ENCODE measurements at regions not wholly inside any gene's neighbourhood (a gene's known extent, or its start where the extent isn't known, plus 50 kb on each side); places are given as distances from the start of the nearest gene placed in this dataset.

DNA sequence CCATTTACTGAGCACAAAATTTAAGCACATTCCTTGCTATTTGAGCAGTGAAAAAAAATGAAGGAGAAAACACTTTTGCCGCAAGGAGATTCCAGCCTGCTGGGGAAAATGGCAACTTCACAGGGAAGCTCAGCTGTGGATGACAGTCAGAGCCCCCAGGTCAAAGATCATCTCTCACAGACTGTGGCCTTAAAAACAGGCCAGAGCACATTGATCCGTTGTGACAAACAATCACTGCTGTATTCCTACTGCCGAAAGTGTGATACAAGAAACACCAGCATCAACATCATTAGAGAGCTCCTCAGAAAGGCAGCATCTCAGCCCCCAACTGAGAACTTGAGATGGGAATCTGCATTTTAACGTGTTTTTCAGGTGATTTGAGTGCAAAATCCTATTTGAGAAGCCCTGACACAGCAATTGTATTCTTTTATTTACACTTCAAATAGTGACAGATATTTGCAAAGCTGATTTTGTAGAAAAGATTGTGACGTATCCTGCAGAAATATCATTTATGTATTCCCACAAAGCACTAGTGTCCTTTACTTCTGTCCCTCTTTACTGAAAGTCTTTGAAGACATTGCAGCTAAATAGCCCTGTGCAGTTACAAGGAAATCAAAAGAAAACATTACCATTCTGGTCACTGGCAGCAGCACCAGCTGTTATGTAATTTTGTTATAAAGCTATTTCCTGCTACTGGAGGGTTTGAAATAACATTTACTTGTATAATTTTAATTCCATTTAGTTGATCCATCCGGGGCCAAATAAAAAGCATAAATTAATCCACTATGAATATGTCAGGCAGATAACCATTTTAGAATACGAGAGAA is 652.0 kb downstream of the LIG4 start:
- H3K4me3 ChIP-seq (ENCODE audit: low read depth, low read length) = no peak overlapping the region
- no peaks in the 10 kb centered on the region for H3K4me1 ChIP-seq (ENCODE audit: control insufficient read depth, insufficient read depth, low read length)
- H3K27ac ChIP-seq (ENCODE audit: extremely low read depth, low read depth, low read length) = no peak overlapping the region
- H3K36me3 ChIP-seq (ENCODE audit: control insufficient read depth in 2 of 2, insufficient read depth in 1 of 2, low read length in 2 of 2) = no peaks in the 10 kb centered on the region
- POLR2A ChIA-PET = no interaction called here
- CTCF ChIA-PET = interaction anchor here (0.5 kb wide), 1 partner anchor 76 kb away, joined by 3 read pairs; no protein-coding TSS in a partner anchor
- TF ChIP-seq, protein P1, sequence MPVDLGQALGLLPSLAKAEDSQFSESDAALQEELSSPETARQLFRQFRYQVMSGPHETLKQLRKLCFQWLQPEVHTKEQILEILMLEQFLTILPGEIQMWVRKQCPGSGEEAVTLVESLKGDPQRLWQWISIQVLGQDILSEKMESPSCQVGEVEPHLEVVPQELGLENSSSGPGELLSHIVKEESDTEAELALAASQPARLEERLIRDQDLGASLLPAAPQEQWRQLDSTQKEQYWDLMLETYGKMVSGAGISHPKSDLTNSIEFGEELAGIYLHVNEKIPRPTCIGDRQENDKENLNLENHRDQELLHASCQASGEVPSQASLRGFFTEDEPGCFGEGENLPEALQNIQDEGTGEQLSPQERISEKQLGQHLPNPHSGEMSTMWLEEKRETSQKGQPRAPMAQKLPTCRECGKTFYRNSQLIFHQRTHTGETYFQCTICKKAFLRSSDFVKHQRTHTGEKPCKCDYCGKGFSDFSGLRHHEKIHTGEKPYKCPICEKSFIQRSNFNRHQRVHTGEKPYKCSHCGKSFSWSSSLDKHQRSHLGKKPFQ (tag by site-specific recombination; IDR thresholded peaks at IDR 0.05) = no peak
- no peak for TF ChIP-seq TCF7L2 (IDR thresholded peaks at IDR 0.05; ENCODE audit: borderline replicate concordance, low read depth, low read length)
- TF ChIP-seq ZNF423 (tag by site-specific recombination; IDR thresholded peaks at IDR 0.05) = no peak
- no peak for TF ChIP-seq ZNF544 (tag by site-specific recombination; IDR thresholded peaks at IDR 0.05)
- TF ChIP-seq, protein P2, sequence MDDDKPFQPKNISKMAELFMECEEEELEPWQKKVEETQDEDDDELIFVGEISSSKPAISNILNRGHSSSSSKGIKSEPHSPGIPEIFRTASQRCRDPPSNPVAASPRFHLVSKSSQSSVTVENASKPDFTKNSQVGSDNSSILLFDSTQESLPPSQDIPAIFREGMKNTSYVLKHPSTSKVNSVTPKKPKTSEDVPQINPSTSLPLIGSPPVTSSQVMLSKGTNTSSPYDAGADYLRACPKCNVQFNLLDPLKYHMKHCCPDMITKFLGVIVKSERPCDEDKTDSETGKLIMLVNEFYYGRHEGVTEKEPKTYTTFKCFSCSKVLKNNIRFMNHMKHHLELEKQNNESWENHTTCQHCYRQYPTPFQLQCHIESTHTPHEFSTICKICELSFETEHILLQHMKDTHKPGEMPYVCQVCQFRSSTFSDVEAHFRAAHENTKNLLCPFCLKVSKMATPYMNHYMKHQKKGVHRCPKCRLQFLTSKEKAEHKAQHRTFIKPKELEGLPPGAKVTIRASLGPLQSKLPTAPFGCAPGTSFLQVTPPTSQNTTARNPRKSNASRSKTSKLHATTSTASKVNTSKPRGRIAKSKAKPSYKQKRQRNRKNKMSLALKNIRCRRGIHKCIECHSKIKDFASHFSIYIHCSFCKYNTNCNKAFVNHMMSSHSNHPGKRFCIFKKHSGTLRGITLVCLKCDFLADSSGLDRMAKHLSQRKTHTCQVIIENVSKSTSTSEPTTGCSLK (tag by site-specific recombination; IDR thresholded peaks at IDR 0.05) = no peak
- no peak for TF ChIP-seq ZNF350 (tag by site-specific recombination; IDR thresholded peaks at IDR 0.05)
- TF ChIP-seq, protein P3, sequence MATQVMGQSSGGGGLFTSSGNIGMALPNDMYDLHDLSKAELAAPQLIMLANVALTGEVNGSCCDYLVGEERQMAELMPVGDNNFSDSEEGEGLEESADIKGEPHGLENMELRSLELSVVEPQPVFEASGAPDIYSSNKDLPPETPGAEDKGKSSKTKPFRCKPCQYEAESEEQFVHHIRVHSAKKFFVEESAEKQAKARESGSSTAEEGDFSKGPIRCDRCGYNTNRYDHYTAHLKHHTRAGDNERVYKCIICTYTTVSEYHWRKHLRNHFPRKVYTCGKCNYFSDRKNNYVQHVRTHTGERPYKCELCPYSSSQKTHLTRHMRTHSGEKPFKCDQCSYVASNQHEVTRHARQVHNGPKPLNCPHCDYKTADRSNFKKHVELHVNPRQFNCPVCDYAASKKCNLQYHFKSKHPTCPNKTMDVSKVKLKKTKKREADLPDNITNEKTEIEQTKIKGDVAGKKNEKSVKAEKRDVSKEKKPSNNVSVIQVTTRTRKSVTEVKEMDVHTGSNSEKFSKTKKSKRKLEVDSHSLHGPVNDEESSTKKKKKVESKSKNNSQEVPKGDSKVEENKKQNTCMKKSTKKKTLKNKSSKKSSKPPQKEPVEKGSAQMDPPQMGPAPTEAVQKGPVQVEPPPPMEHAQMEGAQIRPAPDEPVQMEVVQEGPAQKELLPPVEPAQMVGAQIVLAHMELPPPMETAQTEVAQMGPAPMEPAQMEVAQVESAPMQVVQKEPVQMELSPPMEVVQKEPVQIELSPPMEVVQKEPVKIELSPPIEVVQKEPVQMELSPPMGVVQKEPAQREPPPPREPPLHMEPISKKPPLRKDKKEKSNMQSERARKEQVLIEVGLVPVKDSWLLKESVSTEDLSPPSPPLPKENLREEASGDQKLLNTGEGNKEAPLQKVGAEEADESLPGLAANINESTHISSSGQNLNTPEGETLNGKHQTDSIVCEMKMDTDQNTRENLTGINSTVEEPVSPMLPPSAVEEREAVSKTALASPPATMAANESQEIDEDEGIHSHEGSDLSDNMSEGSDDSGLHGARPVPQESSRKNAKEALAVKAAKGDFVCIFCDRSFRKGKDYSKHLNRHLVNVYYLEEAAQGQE (tag by site-specific recombination; IDR thresholded peaks at IDR 0.05) = no peak
- no peak for TF ChIP-seq ZBTB17 (tag by site-specific recombination; IDR thresholded peaks at IDR 0.05)
- TF ChIP-seq ZNF121 (tag by site-specific recombination; IDR thresholded peaks at IDR 0.05) = no peak
- TF ChIP-seq, protein P4, sequence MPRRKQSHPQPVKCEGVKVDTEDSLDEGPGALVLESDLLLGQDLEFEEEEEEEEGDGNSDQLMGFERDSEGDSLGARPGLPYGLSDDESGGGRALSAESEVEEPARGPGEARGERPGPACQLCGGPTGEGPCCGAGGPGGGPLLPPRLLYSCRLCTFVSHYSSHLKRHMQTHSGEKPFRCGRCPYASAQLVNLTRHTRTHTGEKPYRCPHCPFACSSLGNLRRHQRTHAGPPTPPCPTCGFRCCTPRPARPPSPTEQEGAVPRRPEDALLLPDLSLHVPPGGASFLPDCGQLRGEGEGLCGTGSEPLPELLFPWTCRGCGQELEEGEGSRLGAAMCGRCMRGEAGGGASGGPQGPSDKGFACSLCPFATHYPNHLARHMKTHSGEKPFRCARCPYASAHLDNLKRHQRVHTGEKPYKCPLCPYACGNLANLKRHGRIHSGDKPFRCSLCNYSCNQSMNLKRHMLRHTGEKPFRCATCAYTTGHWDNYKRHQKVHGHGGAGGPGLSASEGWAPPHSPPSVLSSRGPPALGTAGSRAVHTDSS (tag by site-specific recombination; IDR thresholded peaks at IDR 0.05) = no peak
- no peak for TF ChIP-seq ZNF560 (tag by site-specific recombination; IDR thresholded peaks at IDR 0.05; ENCODE audit: borderline replicate concordance)
- no peak for TF ChIP-seq ZXDB (tag by site-specific recombination; IDR thresholded peaks at IDR 0.05)
- no peak for TF ChIP-seq ZNF670 (tag by site-specific recombination; IDR thresholded peaks at IDR 0.05; ENCODE audit: low read depth)
- TF ChIP-seq ZNF501 (tag by site-specific recombination; IDR thresholded peaks at IDR 0.05) = no peak
- TF ChIP-seq, protein P5, sequence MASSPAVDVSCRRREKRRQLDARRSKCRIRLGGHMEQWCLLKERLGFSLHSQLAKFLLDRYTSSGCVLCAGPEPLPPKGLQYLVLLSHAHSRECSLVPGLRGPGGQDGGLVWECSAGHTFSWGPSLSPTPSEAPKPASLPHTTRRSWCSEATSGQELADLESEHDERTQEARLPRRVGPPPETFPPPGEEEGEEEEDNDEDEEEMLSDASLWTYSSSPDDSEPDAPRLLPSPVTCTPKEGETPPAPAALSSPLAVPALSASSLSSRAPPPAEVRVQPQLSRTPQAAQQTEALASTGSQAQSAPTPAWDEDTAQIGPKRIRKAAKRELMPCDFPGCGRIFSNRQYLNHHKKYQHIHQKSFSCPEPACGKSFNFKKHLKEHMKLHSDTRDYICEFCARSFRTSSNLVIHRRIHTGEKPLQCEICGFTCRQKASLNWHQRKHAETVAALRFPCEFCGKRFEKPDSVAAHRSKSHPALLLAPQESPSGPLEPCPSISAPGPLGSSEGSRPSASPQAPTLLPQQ (tag by site-specific recombination; IDR thresholded peaks at IDR 0.05) = no peak
- no peak for TF ChIP-seq SCRT2 (tag by site-specific recombination; IDR thresholded peaks at IDR 0.05)
- no peaks in the 10 kb centered on the region for H3K9me3 ChIP-seq (ENCODE audit: control insufficient read depth, insufficient read depth, low read depth, low read length)
